ENCODE measurements at regions not wholly inside any gene's neighbourhood (a gene's known extent, or its start where the extent isn't known, plus 50 kb on each side); places are given as distances from the start of the nearest gene placed in this dataset.

DNA sequence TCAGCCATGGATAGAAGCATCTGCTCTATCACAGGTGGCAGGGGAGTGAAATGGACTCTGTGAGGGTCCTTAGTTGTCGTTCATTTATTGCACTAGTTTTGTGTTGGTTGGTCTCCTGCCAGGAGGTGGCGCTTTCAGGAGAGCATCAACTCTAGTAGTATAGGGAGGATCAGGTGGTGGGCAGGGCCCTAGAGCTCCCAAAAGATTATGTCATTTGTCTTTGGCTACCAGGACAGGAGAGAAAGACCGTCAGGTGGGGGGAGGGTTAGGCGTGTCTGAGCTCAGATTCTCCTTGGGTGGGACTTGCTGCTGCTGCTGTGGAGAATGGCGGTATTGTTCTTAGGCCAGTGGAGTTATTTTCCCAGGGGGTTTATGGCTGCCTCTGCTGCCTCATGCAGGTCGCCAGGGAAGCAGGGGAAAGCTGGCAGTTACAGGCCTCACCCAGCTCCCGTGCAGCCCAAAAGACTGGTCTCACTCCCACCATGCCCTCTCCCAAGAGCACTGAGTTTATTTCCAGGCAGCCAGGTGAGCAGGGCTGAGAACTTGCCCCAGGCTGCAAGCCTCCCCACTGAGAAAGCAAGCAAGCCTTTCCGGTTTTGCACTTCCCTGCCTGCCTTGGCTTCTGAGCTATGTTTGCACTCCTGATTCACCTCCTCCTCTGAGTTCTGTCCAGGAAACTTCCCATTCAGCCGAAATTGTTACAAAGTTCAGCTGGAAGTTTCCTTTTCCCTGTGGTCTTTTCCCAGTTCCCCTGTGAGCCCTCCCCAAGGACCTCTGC, 317.3 kb downstream of the TAF11L14 start:
- POLR2A ChIA-PET (ENCODE audit: partially characterized antibody): no interaction called here
- no peaks in the 10 kb centered on the region for H3K36me3 ChIP-seq (ENCODE audit: control insufficient read depth in 2 of 4, insufficient read depth in 4 of 4, low read length in 3 of 4)
- 78% methylated on average over 9 of the region's 9 CpGs; no CpG with 5 or more reads in 1 of the 2 experiments for WGBS, 2 experiments (ENCODE audit: extremely low coverage in 1 of 2, insufficient coverage in 1 of 2, insufficient read length in 1 of 2, insufficient replicate concordance in 2 of 2, low coverage in 1 of 2, low lambda C conversion rate in 2 of 2, missing lambda C conversion rate in 1 of 2)
- H2BK12ac ChIP-seq (ENCODE audit: low read depth, low read length): no peak overlapping the region
- H4K20me1 ChIP-seq (replicated peaks in 1 of 2; ENCODE audit: control insufficient read depth in 1 of 2, insufficient read depth in 2 of 2, low read length in 2 of 2): no peaks in the 10 kb centered on the region
- no peaks in the 10 kb centered on the region for H3K79me2 ChIP-seq (ENCODE audit: control insufficient read depth in 1 of 2, insufficient read depth in 2 of 2, low read length in 2 of 2)
- no peak overlapping the region for H2BK120ac ChIP-seq (replicated peaks; ENCODE audit: low read depth, low read length)
- H2AK5ac ChIP-seq (ENCODE audit: low read depth, low read length): no peak overlapping the region
- H3K27me3 ChIP-seq (replicated peaks in 1 of 4; ENCODE audit: control insufficient read depth in 3 of 4, extremely low read depth in 1 of 4, insufficient read depth in 3 of 4, low read length in 3 of 4): no peaks in the 10 kb centered on the region
- H2AFZ ChIP-seq (ENCODE audit: low read length): peak overlapping the region; percentile 29
- no peak overlapping the region for H2BK20ac ChIP-seq (ENCODE audit: low read length)
- H3K18ac ChIP-seq (ENCODE audit: extremely low read depth, low read length): no peak overlapping the region
- H3K4me3 ChIP-seq (ENCODE audit: extremely low read depth in 1 of 4, insufficient read depth in 2 of 4, low read depth in 3 of 4, low read length in 4 of 4): no peak overlapping the region
- FAIRE-seq (peak; percentile 73), DNase-seq (ENCODE audit: low read depth in 1 of 2, low spot score in 2 of 2) (peak; percentile 36 to 75)
- H3K4me2 ChIP-seq (ENCODE audit: insufficient read depth in 1 of 2, low read depth in 2 of 2, low read length in 2 of 2): no peak overlapping the region; a peak in 1 of 4 replicates
- no peaks in the 10 kb centered on the region for H3K9me3 ChIP-seq (ENCODE audit: insufficient read depth in 2 of 2, low read depth in 1 of 2, low read length in 1 of 2)
- H4K8ac ChIP-seq (ENCODE audit: extremely low read depth, insufficient read depth, low read length): peak overlapping the region; percentile 41
- no peaks in the 10 kb centered on the region for H3K23me2 ChIP-seq (ENCODE audit: low read depth, low read length)
- H3K4me1 ChIP-seq (replicated peaks in 1 of 4; ENCODE audit: control insufficient read depth in 3 of 4, insufficient read depth in 4 of 4, low read length in 3 of 4): peaks cover 0 to 4% (median 0%) of the 10 kb centered on the region in 4 experiments; a peak in 2 of 7 replicates
- no peak overlapping the region for H2BK5ac ChIP-seq (ENCODE audit: low read depth, low read length)
- H3K4ac ChIP-seq (replicated peaks; ENCODE audit: insufficient read length, low read depth, low read length): no peak overlapping the region
- H3K23ac ChIP-seq (ENCODE audit: insufficient read length): no peak overlapping the region
- H3K56ac ChIP-seq (replicated peaks; ENCODE audit: insufficient read length, low read depth, low read length): no peak overlapping the region
- no peaks in the 10 kb centered on the region for H3K79me1 ChIP-seq (ENCODE audit: low read depth, low read length)
- CTCF ChIA-PET (ENCODE audit: partially characterized antibody): interaction anchor here (0.8 to 2.5 kb wide), 20 partner anchors 8 to 366 kb away, joined by 3 to 13 read pairs (median 4); no protein-coding TSS in a partner anchor
- H4K5ac ChIP-seq (ENCODE audit: insufficient read length, low read depth, low read length): no peak overlapping the region
- H3K27ac ChIP-seq (ENCODE audit: low read depth, low read length): no peak overlapping the region
- H2BK15ac ChIP-seq (ENCODE audit: low read length): no peak overlapping the region
- no peak overlapping the region for H4K91ac ChIP-seq (replicated peaks; ENCODE audit: insufficient read length, low read length)
- no peak overlapping the region for H3K9ac ChIP-seq (replicated peaks in 1 of 4; ENCODE audit: extremely low read depth in 1 of 4, low read depth in 3 of 4, low read length in 3 of 4)
- no peak overlapping the region for H3K14ac ChIP-seq (ENCODE audit: insufficient read length)
- TF ChIP-seq RXRA (IDR thresholded peaks at IDR 0.05; ENCODE audit: insufficient read depth, low read depth, low read length) (no peak), SIN3A (conservative IDR thresholded peaks at IDR 0.05 in 1 of 2, IDR thresholded peaks at IDR 0.05 in 1 of 2; ENCODE audit: low read depth in 1 of 2, low read length in 2 of 2) (no peak), RFX5 (IDR thresholded peaks at IDR 0.05; ENCODE audit: borderline replicate concordance, low read depth, low read length) (no peak), TAF7 (optimal IDR thresholded peaks at IDR 0.05; ENCODE audit: borderline replicate concordance, low read depth, low read length) (no peak), BRCA1 (IDR thresholded peaks at IDR 0.05; ENCODE audit: low read depth, low read length) (no peak), TAF1 (IDR thresholded peaks at IDR 0.05; ENCODE audit: low read depth, low read length) (no peak)
- TF ChIP-seq, protein P1, sequence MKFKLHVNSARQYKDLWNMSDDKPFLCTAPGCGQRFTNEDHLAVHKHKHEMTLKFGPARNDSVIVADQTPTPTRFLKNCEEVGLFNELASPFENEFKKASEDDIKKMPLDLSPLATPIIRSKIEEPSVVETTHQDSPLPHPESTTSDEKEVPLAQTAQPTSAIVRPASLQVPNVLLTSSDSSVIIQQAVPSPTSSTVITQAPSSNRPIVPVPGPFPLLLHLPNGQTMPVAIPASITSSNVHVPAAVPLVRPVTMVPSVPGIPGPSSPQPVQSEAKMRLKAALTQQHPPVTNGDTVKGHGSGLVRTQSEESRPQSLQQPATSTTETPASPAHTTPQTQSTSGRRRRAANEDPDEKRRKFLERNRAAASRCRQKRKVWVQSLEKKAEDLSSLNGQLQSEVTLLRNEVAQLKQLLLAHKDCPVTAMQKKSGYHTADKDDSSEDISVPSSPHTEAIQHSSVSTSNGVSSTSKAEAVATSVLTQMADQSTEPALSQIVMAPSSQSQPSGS (IDR thresholded peaks at IDR 0.05; ENCODE audit: low read length): peak; percentile 94
- TF ChIP-seq, protein P2, sequence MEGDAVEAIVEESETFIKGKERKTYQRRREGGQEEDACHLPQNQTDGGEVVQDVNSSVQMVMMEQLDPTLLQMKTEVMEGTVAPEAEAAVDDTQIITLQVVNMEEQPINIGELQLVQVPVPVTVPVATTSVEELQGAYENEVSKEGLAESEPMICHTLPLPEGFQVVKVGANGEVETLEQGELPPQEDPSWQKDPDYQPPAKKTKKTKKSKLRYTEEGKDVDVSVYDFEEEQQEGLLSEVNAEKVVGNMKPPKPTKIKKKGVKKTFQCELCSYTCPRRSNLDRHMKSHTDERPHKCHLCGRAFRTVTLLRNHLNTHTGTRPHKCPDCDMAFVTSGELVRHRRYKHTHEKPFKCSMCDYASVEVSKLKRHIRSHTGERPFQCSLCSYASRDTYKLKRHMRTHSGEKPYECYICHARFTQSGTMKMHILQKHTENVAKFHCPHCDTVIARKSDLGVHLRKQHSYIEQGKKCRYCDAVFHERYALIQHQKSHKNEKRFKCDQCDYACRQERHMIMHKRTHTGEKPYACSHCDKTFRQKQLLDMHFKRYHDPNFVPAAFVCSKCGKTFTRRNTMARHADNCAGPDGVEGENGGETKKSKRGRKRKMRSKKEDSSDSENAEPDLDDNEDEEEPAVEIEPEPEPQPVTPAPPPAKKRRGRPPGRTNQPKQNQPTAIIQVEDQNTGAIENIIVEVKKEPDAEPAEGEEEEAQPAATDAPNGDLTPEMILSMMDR (IDR thresholded peaks at IDR 0.05; ENCODE audit: control extremely low read depth in 1 of 3, insufficient read depth in 1 of 3, low read depth in 1 of 3, low read length in 3 of 3): peak; percentile 21 to 64 (median 59)

All from H1 (cell line).